ENCODE measurements at regions not wholly inside any gene's neighbourhood (a gene's known extent, or its start where the extent isn't known, plus 50 kb on each side); places are given as distances from the start of the nearest gene placed in this dataset.

DNA sequence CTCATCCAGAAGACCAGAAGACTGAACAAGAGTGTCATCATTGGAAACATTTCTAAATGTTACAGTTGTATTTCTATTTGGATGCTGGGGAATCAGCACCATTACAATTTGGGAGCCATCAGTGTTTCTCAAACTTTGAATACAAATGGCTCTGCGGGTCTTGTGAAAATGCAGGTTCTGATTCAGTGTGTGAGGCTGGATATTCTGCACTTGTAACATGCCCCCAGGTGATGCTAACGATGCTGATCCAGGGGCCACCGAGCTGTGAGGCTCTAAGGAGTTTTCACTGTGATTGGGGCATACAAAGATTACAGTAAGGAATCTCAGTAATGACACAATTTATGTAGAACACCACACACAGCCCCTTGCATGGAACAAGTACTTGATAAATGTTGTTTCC, 167.7 kb downstream of the ACTL7B start:
- H3K79me2 ChIP-seq (ENCODE audit: insufficient read depth, low read length) = no peaks in the 10 kb centered on the region
- no TSS peak for BruUV-seq (replicated peaks)
- H3K27ac ChIP-seq (ENCODE audit: low read depth, low read length) = no peak overlapping the region
- H3K4me2 ChIP-seq (ENCODE audit: low read length) = no peak overlapping the region
- H3K4me3 ChIP-seq (replicated peaks in 1 of 2; ENCODE audit: low read depth in 1 of 2, low read length in 2 of 2) = no peak overlapping the region
- H3K9me2 ChIP-seq (ENCODE audit: insufficient read depth) = no peaks in the 10 kb centered on the region
- H3K4me1 ChIP-seq (ENCODE audit: control insufficient read depth in 1 of 2, insufficient read depth in 2 of 2, low read length in 2 of 2) = peaks cover 3 to 16% of the 10 kb centered on the region in 2 experiments; a peak in 3 of 4 replicates
- H3K9ac ChIP-seq (ENCODE audit: low read length) = no peak overlapping the region
- DNase-seq (ENCODE audit: low read depth, low spot score) (no peak), ATAC-seq (no peak)
- H2AFZ ChIP-seq (ENCODE audit: low read depth, low read length, poor library complexity, severe bottlenecking) = no peak overlapping the region
- no peaks in the 10 kb centered on the region for H3K36me3 ChIP-seq (ENCODE audit: control insufficient read depth in 1 of 2, insufficient read depth in 2 of 2, low read length in 2 of 2)
- intact Hi-C loops (cut with micrococcal nuclease) = no loop called here
- H3K27me3 ChIP-seq (ENCODE audit: insufficient read depth, low read length) = no peaks in the 10 kb centered on the region
- ChIA-PET POLR2A (no interaction called here), CTCF (no interaction called here), RAD21 (ENCODE audit: low non-redundant PET in 1 of 2, low total read pairs in 2 of 2, uncharacterized antibody in 2 of 2, unreplicated experiment in 2 of 2) (no interaction called here)
- TF ChIP-seq TCF7L2 (IDR thresholded peaks at IDR 0.05; ENCODE audit: borderline replicate concordance, extremely low read depth, insufficient read depth, insufficient read length) (no peak), ZFX (IDR thresholded peaks at IDR 0.05) (no peak), EZH2 (IDR thresholded peaks at IDR 0.05) (no peak), CEBPB (IDR thresholded peaks at IDR 0.05; ENCODE audit: low read depth) (no peak), YY1 (IDR thresholded peaks at IDR 0.05; ENCODE audit: extremely low read depth, insufficient replicate concordance, low read depth, low read length) (no peak), POLR2AphosphoS5 (IDR thresholded peaks at IDR 0.05; ENCODE audit: low read depth, low read length) (no peak), SRF (IDR thresholded peaks at IDR 0.05; ENCODE audit: low read depth) (no peak), POLR2A (IDR thresholded peaks at IDR 0.05; ENCODE audit: borderline replicate concordance, extremely low read depth, insufficient read depth, insufficient read length) (no peak), RAD21 (IDR thresholded peaks at IDR 0.05; ENCODE audit: low read depth) (no peak), SP1 (IDR thresholded peaks at IDR 0.05; ENCODE audit: low read depth) (no peak)
- TF ChIP-seq, protein P1, sequence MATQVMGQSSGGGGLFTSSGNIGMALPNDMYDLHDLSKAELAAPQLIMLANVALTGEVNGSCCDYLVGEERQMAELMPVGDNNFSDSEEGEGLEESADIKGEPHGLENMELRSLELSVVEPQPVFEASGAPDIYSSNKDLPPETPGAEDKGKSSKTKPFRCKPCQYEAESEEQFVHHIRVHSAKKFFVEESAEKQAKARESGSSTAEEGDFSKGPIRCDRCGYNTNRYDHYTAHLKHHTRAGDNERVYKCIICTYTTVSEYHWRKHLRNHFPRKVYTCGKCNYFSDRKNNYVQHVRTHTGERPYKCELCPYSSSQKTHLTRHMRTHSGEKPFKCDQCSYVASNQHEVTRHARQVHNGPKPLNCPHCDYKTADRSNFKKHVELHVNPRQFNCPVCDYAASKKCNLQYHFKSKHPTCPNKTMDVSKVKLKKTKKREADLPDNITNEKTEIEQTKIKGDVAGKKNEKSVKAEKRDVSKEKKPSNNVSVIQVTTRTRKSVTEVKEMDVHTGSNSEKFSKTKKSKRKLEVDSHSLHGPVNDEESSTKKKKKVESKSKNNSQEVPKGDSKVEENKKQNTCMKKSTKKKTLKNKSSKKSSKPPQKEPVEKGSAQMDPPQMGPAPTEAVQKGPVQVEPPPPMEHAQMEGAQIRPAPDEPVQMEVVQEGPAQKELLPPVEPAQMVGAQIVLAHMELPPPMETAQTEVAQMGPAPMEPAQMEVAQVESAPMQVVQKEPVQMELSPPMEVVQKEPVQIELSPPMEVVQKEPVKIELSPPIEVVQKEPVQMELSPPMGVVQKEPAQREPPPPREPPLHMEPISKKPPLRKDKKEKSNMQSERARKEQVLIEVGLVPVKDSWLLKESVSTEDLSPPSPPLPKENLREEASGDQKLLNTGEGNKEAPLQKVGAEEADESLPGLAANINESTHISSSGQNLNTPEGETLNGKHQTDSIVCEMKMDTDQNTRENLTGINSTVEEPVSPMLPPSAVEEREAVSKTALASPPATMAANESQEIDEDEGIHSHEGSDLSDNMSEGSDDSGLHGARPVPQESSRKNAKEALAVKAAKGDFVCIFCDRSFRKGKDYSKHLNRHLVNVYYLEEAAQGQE (IDR thresholded peaks at IDR 0.05; ENCODE audit: low read depth) = no peak
- TF ChIP-seq, protein P2, sequence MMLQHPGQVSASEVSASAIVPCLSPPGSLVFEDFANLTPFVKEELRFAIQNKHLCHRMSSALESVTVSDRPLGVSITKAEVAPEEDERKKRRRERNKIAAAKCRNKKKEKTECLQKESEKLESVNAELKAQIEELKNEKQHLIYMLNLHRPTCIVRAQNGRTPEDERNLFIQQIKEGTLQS (IDR thresholded peaks at IDR 0.05) = no peak
- TF ChIP-seq, protein P3, sequence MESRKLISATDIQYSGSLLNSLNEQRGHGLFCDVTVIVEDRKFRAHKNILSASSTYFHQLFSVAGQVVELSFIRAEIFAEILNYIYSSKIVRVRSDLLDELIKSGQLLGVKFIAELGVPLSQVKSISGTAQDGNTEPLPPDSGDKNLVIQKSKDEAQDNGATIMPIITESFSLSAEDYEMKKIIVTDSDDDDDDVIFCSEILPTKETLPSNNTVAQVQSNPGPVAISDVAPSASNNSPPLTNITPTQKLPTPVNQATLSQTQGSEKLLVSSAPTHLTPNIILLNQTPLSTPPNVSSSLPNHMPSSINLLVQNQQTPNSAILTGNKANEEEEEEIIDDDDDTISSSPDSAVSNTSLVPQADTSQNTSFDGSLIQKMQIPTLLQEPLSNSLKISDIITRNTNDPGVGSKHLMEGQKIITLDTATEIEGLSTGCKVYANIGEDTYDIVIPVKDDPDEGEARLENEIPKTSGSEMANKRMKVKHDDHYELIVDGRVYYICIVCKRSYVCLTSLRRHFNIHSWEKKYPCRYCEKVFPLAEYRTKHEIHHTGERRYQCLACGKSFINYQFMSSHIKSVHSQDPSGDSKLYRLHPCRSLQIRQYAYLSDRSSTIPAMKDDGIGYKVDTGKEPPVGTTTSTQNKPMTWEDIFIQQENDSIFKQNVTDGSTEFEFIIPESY (IDR thresholded peaks at IDR 0.05; ENCODE audit: extremely low read depth, insufficient replicate concordance, low read length) = no peak
- no peaks in the 10 kb centered on the region; a peak in 1 of 4 replicates for H3K9me3 ChIP-seq (ENCODE audit: control insufficient read depth in 1 of 2, insufficient read depth in 1 of 2, low read depth in 1 of 2, low read length in 2 of 2)
- no peaks in the 10 kb centered on the region for H4K20me1 ChIP-seq (ENCODE audit: insufficient read depth)

All from HCT116 (cell line).